ENCODE measurements at regions not wholly inside any gene's neighbourhood (a gene's known extent, or its start where the extent isn't known, plus 50 kb on each side); places are given as distances from the start of the nearest gene placed in this dataset.

- DNase-seq (ENCODE audit: insufficient read length, low spot score) = no peak
- TF ChIP-seq POU2F2 (IDR thresholded peaks at IDR 0.05; ENCODE audit: low read depth, low read length) (no peak), PAX5 (IDR thresholded peaks at IDR 0.05; ENCODE audit: insufficient read depth, low read length, severe bottlenecking) (no peak), SPI1 (IDR thresholded peaks at IDR 0.05; ENCODE audit: low read depth, low read length) (no peak), TAF1 (IDR thresholded peaks at IDR 0.05; ENCODE audit: low read depth, low read length) (no peak), POLR2AphosphoS5 (IDR thresholded peaks at IDR 0.05; ENCODE audit: low read depth, low read length) (no peak), POLR2A (IDR thresholded peaks at IDR 0.05; ENCODE audit: low read depth, low read length) (no peak)
- no peak for FAIRE-seq
Measured at GRCh38 chr5:56512313-56512996, 279.3 kb upstream of the ANKRD55 start.

- DNase-seq (ENCODE audit: insufficient read length, low spot score) (no peak), FAIRE-seq (no peak)
Measured at GRCh38 chr5:56511326-56511841, 278.3 kb upstream of the ANKRD55 start.

GRCh38 chr5:56508249-56508648 is 275.1 kb upstream of the ANKRD55 start:
- no peak for DNase-seq (ENCODE audit: insufficient read length, low spot score)
- FAIRE-seq = no peak
- TF ChIP-seq POLR2AphosphoS5 (IDR thresholded peaks at IDR 0.05; ENCODE audit: low read depth, low read length) = no peak
- TF ChIP-seq SPI1 (IDR thresholded peaks at IDR 0.05; ENCODE audit: low read depth, low read length) = no peak
- no peak for TF ChIP-seq TAF1 (IDR thresholded peaks at IDR 0.05; ENCODE audit: low read depth, low read length)
- no peak for TF ChIP-seq POU2F2 (IDR thresholded peaks at IDR 0.05; ENCODE audit: low read depth, low read length)
- no peak for TF ChIP-seq PAX5 (IDR thresholded peaks at IDR 0.05; ENCODE audit: insufficient read depth, low read length, severe bottlenecking)
- TF ChIP-seq POLR2A (IDR thresholded peaks at IDR 0.05; ENCODE audit: low read depth, low read length) = no peak

More at GRCh38 chr5:56511326-56511841, 278.3 kb upstream of the ANKRD55 start:
- no peak for TF ChIP-seq POU2F2 (IDR thresholded peaks at IDR 0.05; ENCODE audit: low read depth, low read length)

GRCh38 chr5:56507351-56507930 is 274.3 kb upstream of the ANKRD55 start:
- DNase-seq (ENCODE audit: insufficient read length, low spot score) (no peak), FAIRE-seq (no peak)

GRCh38 chr5:56506211-56506965 is 273.3 kb upstream of the ANKRD55 start:
- TF ChIP-seq POU2F2 (IDR thresholded peaks at IDR 0.05; ENCODE audit: low read depth, low read length) = no peak
- no peak for TF ChIP-seq POLR2A (IDR thresholded peaks at IDR 0.05; ENCODE audit: low read depth, low read length)
- TF ChIP-seq PAX5 (IDR thresholded peaks at IDR 0.05; ENCODE audit: insufficient read depth, low read length, severe bottlenecking) = no peak
- TF ChIP-seq SPI1 (IDR thresholded peaks at IDR 0.05; ENCODE audit: low read depth, low read length) = no peak
- TF ChIP-seq TAF1 (IDR thresholded peaks at IDR 0.05; ENCODE audit: low read depth, low read length) = no peak
- TF ChIP-seq POLR2AphosphoS5 (IDR thresholded peaks at IDR 0.05; ENCODE audit: low read depth, low read length) = no peak
- no peak for DNase-seq (ENCODE audit: insufficient read length, low spot score)
- FAIRE-seq = no peak

More at GRCh38 chr5:56507351-56507930, 274.3 kb upstream of the ANKRD55 start:
- TF ChIP-seq TAF1 (IDR thresholded peaks at IDR 0.05; ENCODE audit: low read depth, low read length) (no peak), POLR2AphosphoS5 (IDR thresholded peaks at IDR 0.05; ENCODE audit: low read depth, low read length) (no peak), SPI1 (IDR thresholded peaks at IDR 0.05; ENCODE audit: low read depth, low read length) (no peak), POLR2A (IDR thresholded peaks at IDR 0.05; ENCODE audit: low read depth, low read length) (no peak), POU2F2 (IDR thresholded peaks at IDR 0.05; ENCODE audit: low read depth, low read length) (no peak), PAX5 (IDR thresholded peaks at IDR 0.05; ENCODE audit: insufficient read depth, low read length, severe bottlenecking) (no peak)

- no peak for FAIRE-seq
- TF ChIP-seq POLR2AphosphoS5 (IDR thresholded peaks at IDR 0.05; ENCODE audit: low read depth, low read length) (no peak), SPI1 (IDR thresholded peaks at IDR 0.05; ENCODE audit: low read depth, low read length) (no peak), TAF1 (IDR thresholded peaks at IDR 0.05; ENCODE audit: low read depth, low read length) (no peak), POU2F2 (IDR thresholded peaks at IDR 0.05; ENCODE audit: low read depth, low read length) (no peak), PAX5 (IDR thresholded peaks at IDR 0.05; ENCODE audit: insufficient read depth, low read length, severe bottlenecking) (no peak), POLR2A (IDR thresholded peaks at IDR 0.05; ENCODE audit: low read depth, low read length) (no peak)
Measured at GRCh38 chr5:56503929-56504328, 270.8 kb upstream of the ANKRD55 start.

GRCh38 chr5:56501781-56502557 is 268.8 kb upstream of the ANKRD55 start:
- TF ChIP-seq POU2F2 (IDR thresholded peaks at IDR 0.05; ENCODE audit: low read depth, low read length) (no peak), POLR2AphosphoS5 (IDR thresholded peaks at IDR 0.05; ENCODE audit: low read depth, low read length) (no peak), PAX5 (IDR thresholded peaks at IDR 0.05; ENCODE audit: insufficient read depth, low read length, severe bottlenecking) (no peak), POLR2A (IDR thresholded peaks at IDR 0.05; ENCODE audit: low read depth, low read length) (no peak), SPI1 (IDR thresholded peaks at IDR 0.05; ENCODE audit: low read depth, low read length) (no peak), TAF1 (IDR thresholded peaks at IDR 0.05; ENCODE audit: low read depth, low read length) (no peak)
- no peak for DNase-seq (ENCODE audit: insufficient read length, low spot score)
- FAIRE-seq = no peak

More at GRCh38 chr5:56503929-56504328, 270.8 kb upstream of the ANKRD55 start:
- DNase-seq (ENCODE audit: insufficient read length, low spot score) = no peak

- FAIRE-seq (no peak), DNase-seq (ENCODE audit: insufficient read length, low spot score) (no peak)
- TF ChIP-seq SPI1 (IDR thresholded peaks at IDR 0.05; ENCODE audit: low read depth, low read length) (no peak), POU2F2 (IDR thresholded peaks at IDR 0.05; ENCODE audit: low read depth, low read length) (no peak), POLR2A (IDR thresholded peaks at IDR 0.05; ENCODE audit: low read depth, low read length) (no peak), TAF1 (IDR thresholded peaks at IDR 0.05; ENCODE audit: low read depth, low read length) (no peak), PAX5 (IDR thresholded peaks at IDR 0.05; ENCODE audit: insufficient read depth, low read length, severe bottlenecking) (no peak), POLR2AphosphoS5 (IDR thresholded peaks at IDR 0.05; ENCODE audit: low read depth, low read length) (no peak)
Measured at GRCh38 chr5:56499901-56500300, 266.8 kb upstream of the ANKRD55 start.

Data from GM12891 (cell line).